Gastroesophageal sphincter (tissue), 3 donors: ENCODE measurements at regions not wholly inside any gene's neighbourhood (a gene's known extent, or its start where the extent isn't known, plus 50 kb on each side); places are given as distances from the start of the nearest gene placed in this dataset.

Experiments
- POLR2A ChIP-seq, 2 donors: fragments of 450-650 bp; IDR thresholded peaks; one replicate each; pipeline ENCODE4 v1.6.1; 2017; ENCODE audit warnings: antibody characterized with exemption in 2 of 2, mild to moderate bottlenecking in 2 of 2, moderate library complexity in 1 of 2
- TF ChIP-seq, protein P1 (sequence below), 4 experiments: fragments of 200-600 bp in 2 of 4; fragments of 450-650 bp in 2 of 4; sonication (generic) in 1 of 4; IDR thresholded peaks; one replicate each; pipeline ENCODE4 v1.5.1; 2017 to 2019; ENCODE audit warnings: antibody characterized with exemption in 4 of 4, mild to moderate bottlenecking in 2 of 4, moderate library complexity in 2 of 4

DNA sequence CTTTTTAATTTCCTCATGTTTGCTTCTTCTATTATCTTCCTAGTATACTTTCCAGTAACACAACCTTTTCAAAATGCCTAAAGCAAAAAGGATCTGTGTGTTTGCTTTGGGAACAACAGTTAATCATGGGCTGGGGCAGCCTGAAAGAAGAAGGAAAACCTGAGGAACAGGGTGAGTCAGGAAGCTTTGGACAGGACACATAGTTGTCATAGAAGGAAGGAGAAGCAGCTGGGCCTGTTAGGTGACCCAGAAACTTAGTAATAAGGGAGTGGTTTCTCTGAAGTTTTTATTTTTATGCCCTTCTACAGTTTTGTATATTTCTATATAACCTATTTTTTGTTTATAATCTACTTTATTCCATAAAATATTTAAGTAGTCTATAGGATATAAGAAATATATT lies 61.4 kb downstream of the CD24 start:
- TF ChIP-seq, protein P1, sequence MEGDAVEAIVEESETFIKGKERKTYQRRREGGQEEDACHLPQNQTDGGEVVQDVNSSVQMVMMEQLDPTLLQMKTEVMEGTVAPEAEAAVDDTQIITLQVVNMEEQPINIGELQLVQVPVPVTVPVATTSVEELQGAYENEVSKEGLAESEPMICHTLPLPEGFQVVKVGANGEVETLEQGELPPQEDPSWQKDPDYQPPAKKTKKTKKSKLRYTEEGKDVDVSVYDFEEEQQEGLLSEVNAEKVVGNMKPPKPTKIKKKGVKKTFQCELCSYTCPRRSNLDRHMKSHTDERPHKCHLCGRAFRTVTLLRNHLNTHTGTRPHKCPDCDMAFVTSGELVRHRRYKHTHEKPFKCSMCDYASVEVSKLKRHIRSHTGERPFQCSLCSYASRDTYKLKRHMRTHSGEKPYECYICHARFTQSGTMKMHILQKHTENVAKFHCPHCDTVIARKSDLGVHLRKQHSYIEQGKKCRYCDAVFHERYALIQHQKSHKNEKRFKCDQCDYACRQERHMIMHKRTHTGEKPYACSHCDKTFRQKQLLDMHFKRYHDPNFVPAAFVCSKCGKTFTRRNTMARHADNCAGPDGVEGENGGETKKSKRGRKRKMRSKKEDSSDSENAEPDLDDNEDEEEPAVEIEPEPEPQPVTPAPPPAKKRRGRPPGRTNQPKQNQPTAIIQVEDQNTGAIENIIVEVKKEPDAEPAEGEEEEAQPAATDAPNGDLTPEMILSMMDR (IDR thresholded peaks at IDR 0.05), result no peak
- no peak for TF ChIP-seq POLR2A (IDR thresholded peaks at IDR 0.05)
